HepG2 (cell line): ENCODE measurements at regions not wholly inside any gene's neighbourhood (a gene's known extent, or its start where the extent isn't known, plus 50 kb on each side); places are given as distances from the start of the nearest gene placed in this dataset.

ENCODE experiments used
- ARID2 ChIP-seq: sonication (generic); formaldehyde crosslinking; IDR thresholded peaks from 2 replicates; pipeline ENCODE4 v1.8.1; 2022; ENCODE audit warnings: mild to moderate bottlenecking, missing genetic modification reagents, borderline replicate concordance
- ATM ChIP-seq: fragments of 450-650 bp; IDR thresholded peaks from 2 replicates; pipeline ENCODE4 v1.7.1; 2017; ENCODE audit warnings: mild to moderate bottlenecking, borderline replicate concordance
- BORCS8-MEF2B ChIP-seq: sonication (generic); formaldehyde crosslinking; IDR thresholded peaks from 2 replicates; pipeline ENCODE4 v1.8.0; 2022; ENCODE audit warnings: mild to moderate bottlenecking, missing genetic modification reagents
- CHD2 ChIP-seq: IDR thresholded peaks from 2 replicates; pipeline ENCODE4 v1.6.1; 2011; ENCODE audit warnings: low read depth, low read length, improper control_type of control experiment
- ETV6 ChIP-seq: sonication (generic); formaldehyde crosslinking; conservative IDR thresholded peaks from 2 replicates; pipeline ENCODE4 v1.4.0; 2020; ENCODE audit warnings: missing genetic modification reagents
- FLYWCH1 ChIP-seq: sonication (generic); formaldehyde crosslinking; IDR thresholded peaks from 2 replicates; pipeline ENCODE4 v1.8.1; 2023; ENCODE audit warnings: mild to moderate bottlenecking, missing genetic modification reagents
- FOXC1 ChIP-seq: sonication (generic); formaldehyde crosslinking; IDR thresholded peaks from 2 replicates; pipeline ENCODE4 v1.8.0; 2022; ENCODE audit warnings: mild to moderate bottlenecking, missing genetic modification reagents, borderline replicate concordance
- FOXO1 ChIP-seq: sonication (generic); formaldehyde crosslinking; IDR thresholded peaks from 2 replicates; pipeline ENCODE4 v1.4.0; 2020; ENCODE audit warnings: missing genetic modification reagents
- HMG20B ChIP-seq: conservative IDR thresholded peaks from 2 replicates; pipeline ENCODE4 v1.6.1; 2016; ENCODE audit warnings: missing genetic modification reagents, missing compliant biosample characterization
- HNF1B ChIP-seq: sonication (generic); formaldehyde crosslinking; IDR thresholded peaks from 2 replicates; pipeline ENCODE4 v1.5.1; 2020; ENCODE audit warnings: mild to moderate bottlenecking, moderate library complexity, missing genetic modification reagents
- JUN ChIP-seq: sonication (generic); formaldehyde crosslinking; IDR thresholded peaks from 2 replicates; pipeline ENCODE4 v1.4.0; 2020; ENCODE audit warnings: mild to moderate bottlenecking, missing genetic modification reagents
- KAT7 ChIP-seq: IDR thresholded peaks from 2 replicates; pipeline ENCODE4 v1.6.1; 2018; ENCODE audit warnings: borderline replicate concordance, missing compliant biosample characterization
- MXI1 ChIP-seq: IDR thresholded peaks from 3 replicates; pipeline ENCODE4 v1.6.1; 2012; ENCODE audit warnings: low read depth, low read length, inconsistent platforms, borderline replicate concordance
- SMAD1 ChIP-seq: sonication (generic); formaldehyde crosslinking; IDR thresholded peaks from 2 replicates; pipeline ENCODE4 v1.4.0; 2020; ENCODE audit warnings: missing genetic modification reagents, low read depth, mild to moderate bottlenecking, borderline replicate concordance
- SP5 ChIP-seq: IDR thresholded peaks from 2 replicates; pipeline ENCODE4 v1.6.1; 2016; ENCODE audit warnings: low read depth, borderline replicate concordance
- SSRP1 ChIP-seq: IDR thresholded peaks from 2 replicates; pipeline ENCODE4 v1.6.1; 2016; ENCODE audit warnings: control low read depth
- TAF1 ChIP-seq: sonication (generic); formaldehyde crosslinking; IDR thresholded peaks from 2 replicates; pipeline ENCODE4 v1.4.0; 2020; ENCODE audit warnings: missing genetic modification reagents
- TAF15 ChIP-seq: fragments of 200-400 bp; formaldehyde crosslinking; IDR thresholded peaks from one replicate; pipeline ENCODE4 v1.6.1; 2018; ENCODE audit warnings: mild to moderate bottlenecking, low read depth, low read length; ENCODE audit not compliant: poor library complexity, severe bottlenecking
- TBL1XR1 ChIP-seq: fragments of 150-350 bp; IDR thresholded peaks from 2 replicates; pipeline ENCODE4 v1.6.1; 2014; ENCODE audit warnings: borderline replicate concordance, low read length; ENCODE audit not compliant: partially characterized antibody
- TEAD3 ChIP-seq: optimal IDR thresholded peaks from 2 replicates; pipeline ENCODE3; 2016; ENCODE audit warnings: borderline replicate concordance
- XRCC5 ChIP-seq: fragments of 200-400 bp; formaldehyde crosslinking; optimal IDR thresholded peaks from 2 replicates; pipeline ENCODE3; 2017; ENCODE audit warnings: mild to moderate bottlenecking, low read length
- ZNF180 ChIP-seq: sonication (generic); formaldehyde crosslinking; IDR thresholded peaks from 2 replicates; pipeline ENCODE4 v1.4.0; 2020; ENCODE audit warnings: low read depth, missing genetic modification reagents, borderline replicate concordance
- ZNF335 ChIP-seq: sonication (generic); formaldehyde crosslinking; IDR thresholded peaks from 2 replicates; pipeline ENCODE4 v1.4.0; 2020; ENCODE audit warnings: missing genetic modification reagents
- ZNF362 ChIP-seq: sonication (generic); formaldehyde crosslinking; IDR thresholded peaks from 2 replicates; pipeline ENCODE4 v1.4.0; 2020; ENCODE audit warnings: missing genetic modification reagents, mild to moderate bottlenecking, borderline replicate concordance
- ZNF468 ChIP-seq: sonication (generic); formaldehyde crosslinking; IDR thresholded peaks from 2 replicates; pipeline ENCODE4 v1.8.0; 2022; ENCODE audit warnings: mild to moderate bottlenecking, moderate library complexity, missing genetic modification reagents
- ZNF543 ChIP-seq: sonication (generic); formaldehyde crosslinking; IDR thresholded peaks from 2 replicates; pipeline ENCODE4 v1.4.0; 2020; ENCODE audit warnings: mild to moderate bottlenecking, missing genetic modification reagents
- ZNF660 ChIP-seq: sonication (generic); formaldehyde crosslinking; IDR thresholded peaks from 2 replicates; pipeline ENCODE4 v1.5.1; 2020; ENCODE audit warnings: mild to moderate bottlenecking, low read depth, missing genetic modification reagents, borderline replicate concordance
- ZNF790 ChIP-seq: sonication (generic); formaldehyde crosslinking; IDR thresholded peaks from 2 replicates; pipeline ENCODE4 v1.8.0; 2022; ENCODE audit warnings: missing genetic modification reagents, mild to moderate bottlenecking, borderline replicate concordance
- TF ChIP-seq, protein P1 (sequence below): sonication (generic); formaldehyde crosslinking; IDR thresholded peaks from 2 replicates; pipeline ENCODE4 v1.8.0; 2022; ENCODE audit warnings: low read depth, missing genetic modification reagents

- TF ChIP-seq FLYWCH1 (no peak), ZNF362 (CRISPR knock-in tag) (no peak), ZNF790 (CRISPR knock-in tag) (no peak), TBL1XR1 (no peak), ETV6 (CRISPR knock-in tag) (no peak), TEAD3 (CRISPR knock-in tag) (peak; percentile 9), HNF1B (peak; percentile 64), BORCS8-MEF2B (CRISPR knock-in tag) (peak; percentile 81), KAT7 (CRISPR knock-in tag) (no peak), ZNF543 (CRISPR knock-in tag) (no peak), ZNF335 (CRISPR knock-in tag) (no peak), ZNF660 (CRISPR knock-in tag) (no peak), MXI1 (no peak; the same call in 2 of the 3 replicates), ARID2 (no peak), CHD2 (no peak), ATM (no peak), TAF1 (CRISPR knock-in tag) (no peak), FOXO1 (CRISPR knock-in tag) (0 out of 2 replicates have a peak, but pooled peaks have one; percentile 47), SMAD1 (CRISPR knock-in tag) (peak; percentile 83; the same call in 1 of the 2 replicates), SP5 (CRISPR knock-in tag) (peak; percentile 88), FOXC1 (CRISPR knock-in tag) (peak; percentile 67; the same call in 1 of the 2 replicates), TAF15 (no peak), XRCC5 (no peak), ZNF180 (CRISPR knock-in tag) (no peak), ZNF468 (no peak; the same call in 1 of the 2 replicates), JUN (CRISPR knock-in tag) (no peak), HMG20B (CRISPR knock-in tag) (no peak), SSRP1 (CRISPR knock-in tag) (no peak; the same call in 1 of the 2 replicates)
- TF ChIP-seq, protein P1, sequence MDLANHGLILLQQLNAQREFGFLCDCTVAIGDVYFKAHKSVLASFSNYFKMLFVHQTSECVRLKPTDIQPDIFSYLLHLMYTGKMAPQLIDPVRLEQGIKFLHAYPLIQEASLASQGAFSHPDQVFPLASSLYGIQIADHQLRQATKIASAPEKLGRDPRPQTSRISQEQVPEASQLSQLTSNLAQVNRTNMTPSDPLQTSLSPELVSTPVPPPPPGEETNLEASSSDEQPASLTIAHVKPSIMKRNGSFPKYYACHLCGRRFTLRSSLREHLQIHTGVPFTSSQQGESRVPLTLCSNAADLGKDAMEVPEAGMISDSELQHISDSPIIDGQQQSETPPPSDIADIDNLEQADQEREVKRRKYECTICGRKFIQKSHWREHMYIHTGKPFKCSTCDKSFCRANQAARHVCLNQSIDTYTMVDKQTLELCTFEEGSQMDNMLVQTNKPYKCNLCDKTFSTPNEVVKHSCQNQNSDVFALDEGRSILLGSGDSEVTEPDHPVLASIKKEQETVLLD, result no peak
Measured at GRCh38 chr20:50353289-50353961, 156.8 kb upstream of the PTPN1 start (continued).
